H54 (cell line): ENCODE measurements at regions not wholly inside any gene's neighbourhood (a gene's known extent, or its start where the extent isn't known, plus 50 kb on each side); places are given as distances from the start of the nearest gene placed in this dataset.

Experiments used
- DNase-seq: peaks from one replicate; pipeline ENCODE4 v3.0.0; 2011; ENCODE audit warnings: low spot score, mixed read lengths; ENCODE audit not compliant: insufficient read length
- FAIRE-seq: peaks from 3 replicates; lab custom pipeline; 2011; peaks lifted over from hg19 to GRCh38; lab: Jason Lieb, UNC
- POLR2A ChIP-seq: IDR thresholded peaks from 2 replicates; pipeline ENCODE4 v1.6.1; 2011; ENCODE audit warnings: low read depth, mild to moderate bottlenecking, low read length

GRCh38 chr9:135267191-135267809, 179.8 kb downstream of the OLFM1 start:
- no peak for FAIRE-seq
- DNase-seq: no peak
- TF ChIP-seq POLR2A: no peak

GRCh38 chr9:135268031-135268430, 180.6 kb downstream of the OLFM1 start:
- FAIRE-seq (no peak), DNase-seq (no peak)
- TF ChIP-seq POLR2A: no peak

GRCh38 chr9:135268981-135269380, 181.5 kb downstream of the OLFM1 start:
- TF ChIP-seq POLR2A: no peak
- no peak for FAIRE-seq
- no peak for DNase-seq

GRCh38 chr9:135269912-135270830, 182.7 kb downstream of the OLFM1 start:
- DNase-seq: no peak
- no peak for FAIRE-seq
- TF ChIP-seq POLR2A: no peak

GRCh38 chr9:135271425-135271824, 184.0 kb downstream of the OLFM1 start:
- no peak for FAIRE-seq

GRCh38 chr9:135272608-135273007, 185.1 kb downstream of the OLFM1 start:
- TF ChIP-seq POLR2A: no peak
- DNase-seq: no peak
- no peak for FAIRE-seq

More at GRCh38 chr9:135271425-135271824, 184.0 kb downstream of the OLFM1 start:
- DNase-seq: no peak
- no peak for TF ChIP-seq POLR2A

GRCh38 chr9:135273008-135273407, 185.5 kb downstream of the OLFM1 start:
- TF ChIP-seq POLR2A: no peak
- FAIRE-seq (no peak), DNase-seq (no peak)

GRCh38 chr9:135275163-135275562, 187.7 kb downstream of the OLFM1 start:
- DNase-seq (no peak), FAIRE-seq (no peak)
- no peak for TF ChIP-seq POLR2A

GRCh38 chr9:135275571-135276289, 188.3 kb downstream of the OLFM1 start:
- TF ChIP-seq POLR2A: no peak
- DNase-seq (no peak), FAIRE-seq (no peak)

GRCh38 chr9:135277219-135278201, 190.0 kb downstream of the OLFM1 start:
- no peak for FAIRE-seq
- TF ChIP-seq POLR2A: no peak

GRCh38 chr9:135278586-135278985, 191.1 kb downstream of the OLFM1 start:
- DNase-seq: no peak
- FAIRE-seq: no peak

More at GRCh38 chr9:135277219-135278201, 190.0 kb downstream of the OLFM1 start:
- DNase-seq: no peak

GRCh38 chr9:135279385-135279784, 191.9 kb downstream of the OLFM1 start:
- TF ChIP-seq POLR2A: no peak
- FAIRE-seq (no peak), DNase-seq (no peak)

More at GRCh38 chr9:135278586-135278985, 191.1 kb downstream of the OLFM1 start:
- no peak for TF ChIP-seq POLR2A
